GM20000 (cell line): ENCODE measurements at regions not wholly inside any gene's neighbourhood (a gene's known extent, or its start where the extent isn't known, plus 50 kb on each side); places are given as distances from the start of the nearest gene placed in this dataset.
"Not testable (repeated sequence)": the region's sequence is repeated elsewhere in the genome, so short reads cannot be mapped to it uniquely, and the experiment has no call there.

Experiments
- DNase-seq: peaks from one replicate; pipeline ENCODE4 v3.0.0; 2012; ENCODE audit warnings: low spot score
- CTCF ChIP-seq: IDR thresholded peaks from 2 replicates; pipeline ENCODE4 v1.5.1; 2012; ENCODE audit warnings: mild to moderate bottlenecking, control low read depth; ENCODE audit errors: extremely low read depth, missing control alignments

GRCh38 chr9:26125693-26126092 is 447.4 kb upstream of the TUSC1 start:
- DNase-seq: no peak
- TF ChIP-seq CTCF: no peak

- DNase-seq: not testable (repeated sequence)
Observed at GRCh38 chr9:26116085-26116484, 437.8 kb upstream of the TUSC1 start.

GRCh38 chr9:26112724-26113123 is 434.5 kb upstream of the TUSC1 start:
- no peak for TF ChIP-seq CTCF
- no peak for DNase-seq

DNA sequence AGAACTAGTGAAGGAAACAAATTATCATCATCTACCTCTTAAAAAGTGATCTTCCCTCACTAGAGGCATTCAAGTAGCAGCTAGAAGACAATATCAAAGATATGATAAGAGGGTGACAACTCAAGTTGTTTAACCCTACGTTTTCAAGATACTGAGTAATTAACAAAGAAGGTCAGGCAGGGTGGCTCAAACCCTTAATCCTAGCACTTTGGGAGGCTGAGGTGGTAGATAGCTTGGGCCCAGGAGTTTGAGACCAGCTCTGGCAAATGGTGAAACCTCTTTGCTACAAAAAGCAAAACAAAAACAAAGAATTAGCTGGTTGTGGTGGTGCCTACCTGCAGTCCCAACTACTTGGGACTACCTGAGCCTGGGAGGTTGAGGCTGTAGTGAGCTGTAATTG is 408.2 kb upstream of the TUSC1 start:
- no peak for TF ChIP-seq CTCF
- DNase-seq: no peak

- no peak for DNase-seq
- no peak for TF ChIP-seq CTCF
Observed at GRCh38 chr9:26081847-26082246, 403.6 kb upstream of the TUSC1 start.

- no peak for DNase-seq
- no peak for TF ChIP-seq CTCF
Observed at GRCh38 chr9:26078706-26079105, 400.5 kb upstream of the TUSC1 start.

- no peak for DNase-seq
- no peak for TF ChIP-seq CTCF
Observed at GRCh38 chr9:26077860-26078259, 399.6 kb upstream of the TUSC1 start.

DNA sequence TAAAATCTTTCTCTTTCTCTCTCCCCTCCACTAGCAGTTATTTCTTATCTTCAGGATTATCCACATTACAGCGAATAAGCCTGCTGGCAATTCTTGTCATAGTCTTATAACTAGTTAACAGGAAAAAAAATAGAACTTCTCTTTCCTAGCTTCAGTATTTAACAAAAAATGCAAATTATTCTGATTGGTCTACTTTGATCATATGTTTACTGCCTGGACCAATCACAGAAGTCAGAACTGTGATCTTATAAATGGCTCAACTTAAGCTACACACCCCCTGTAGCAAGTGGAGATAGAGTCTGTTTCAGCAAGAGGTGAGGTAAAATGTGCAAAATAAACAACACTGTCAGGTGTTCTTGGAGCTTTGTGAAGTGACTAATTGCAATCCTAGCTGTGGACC is 389.4 kb upstream of the TUSC1 start:
- DNase-seq: no peak
- no peak for TF ChIP-seq CTCF
